Heart left ventricle (tissue), 13 donors: ENCODE measurements at regions not wholly inside any gene's neighbourhood (a gene's known extent, or its start where the extent isn't known, plus 50 kb on each side); places are given as distances from the start of the nearest gene placed in this dataset.

ENCODE experiments used
- POLR2A ChIP-seq, 2 donors: fragments of 450-650 bp; IDR thresholded peaks; one replicate each; pipeline ENCODE4 v1.6.1; 2017; ENCODE audit warnings: antibody characterized with exemption in 2 of 2, mild to moderate bottlenecking in 2 of 2, moderate library complexity in 2 of 2
- TF ChIP-seq, protein P1 (sequence below), 12 donors: fragments of 200-600 bp; sonication (generic) in 4 of 12; IDR thresholded peaks; one replicate each; pipeline versions ENCODE4 v1.5.0 to v1.8.0; 2018 to 2022; ENCODE audit warnings: antibody characterized with exemption in 12 of 12, mild to moderate bottlenecking in 5 of 12
- donor health status: ischemic (EF 13 %, LVEDD 7.1; RV severe dilation, severe dysfunction).
- donor health status: DM: no; HTN: yes; CAD: no.
- donor health status: DM: no; HTN: no; CAD: no.
- donor health status: ischemic (EF 25% LVEDD 6.9; RV normal size, moderate dysfunction).
- donor health status: ischemic (EF 25% LVEDD 5.7; RV mildly dilated, moderate dysfunction).
- donor health status: ischemic (EF 35%, LVEDD 5.7; RV mildly dilated, moderate dysfunction).
- donor health status: nonischemic (EF 11% LVEDD 7.7; RV severe dilation, severe dysfunction).
- donor health status: DM: yes; HTN: yes; CAD: no.
- donor health status: PGD.
- donor health status: ischemic (EF 29% LVEDD 5.4; RV normal size, mild dysfunction).
- donor health status: nonischemic (EF 23%, LVEDD 6.1; RV moderate dilation, normal function).

GRCh38 chr1:222369148-222369547 is 178.8 kb downstream of the HHIPL2 start:
- TF ChIP-seq, protein P1, sequence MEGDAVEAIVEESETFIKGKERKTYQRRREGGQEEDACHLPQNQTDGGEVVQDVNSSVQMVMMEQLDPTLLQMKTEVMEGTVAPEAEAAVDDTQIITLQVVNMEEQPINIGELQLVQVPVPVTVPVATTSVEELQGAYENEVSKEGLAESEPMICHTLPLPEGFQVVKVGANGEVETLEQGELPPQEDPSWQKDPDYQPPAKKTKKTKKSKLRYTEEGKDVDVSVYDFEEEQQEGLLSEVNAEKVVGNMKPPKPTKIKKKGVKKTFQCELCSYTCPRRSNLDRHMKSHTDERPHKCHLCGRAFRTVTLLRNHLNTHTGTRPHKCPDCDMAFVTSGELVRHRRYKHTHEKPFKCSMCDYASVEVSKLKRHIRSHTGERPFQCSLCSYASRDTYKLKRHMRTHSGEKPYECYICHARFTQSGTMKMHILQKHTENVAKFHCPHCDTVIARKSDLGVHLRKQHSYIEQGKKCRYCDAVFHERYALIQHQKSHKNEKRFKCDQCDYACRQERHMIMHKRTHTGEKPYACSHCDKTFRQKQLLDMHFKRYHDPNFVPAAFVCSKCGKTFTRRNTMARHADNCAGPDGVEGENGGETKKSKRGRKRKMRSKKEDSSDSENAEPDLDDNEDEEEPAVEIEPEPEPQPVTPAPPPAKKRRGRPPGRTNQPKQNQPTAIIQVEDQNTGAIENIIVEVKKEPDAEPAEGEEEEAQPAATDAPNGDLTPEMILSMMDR (IDR thresholded peaks at IDR 0.05), result no peak
- TF ChIP-seq POLR2A (IDR thresholded peaks at IDR 0.05), result no peak
